ENCODE measurements at regions not wholly inside any gene's neighbourhood (a gene's known extent, or its start where the extent isn't known, plus 50 kb on each side); places are given as distances from the start of the nearest gene placed in this dataset.

DNA sequence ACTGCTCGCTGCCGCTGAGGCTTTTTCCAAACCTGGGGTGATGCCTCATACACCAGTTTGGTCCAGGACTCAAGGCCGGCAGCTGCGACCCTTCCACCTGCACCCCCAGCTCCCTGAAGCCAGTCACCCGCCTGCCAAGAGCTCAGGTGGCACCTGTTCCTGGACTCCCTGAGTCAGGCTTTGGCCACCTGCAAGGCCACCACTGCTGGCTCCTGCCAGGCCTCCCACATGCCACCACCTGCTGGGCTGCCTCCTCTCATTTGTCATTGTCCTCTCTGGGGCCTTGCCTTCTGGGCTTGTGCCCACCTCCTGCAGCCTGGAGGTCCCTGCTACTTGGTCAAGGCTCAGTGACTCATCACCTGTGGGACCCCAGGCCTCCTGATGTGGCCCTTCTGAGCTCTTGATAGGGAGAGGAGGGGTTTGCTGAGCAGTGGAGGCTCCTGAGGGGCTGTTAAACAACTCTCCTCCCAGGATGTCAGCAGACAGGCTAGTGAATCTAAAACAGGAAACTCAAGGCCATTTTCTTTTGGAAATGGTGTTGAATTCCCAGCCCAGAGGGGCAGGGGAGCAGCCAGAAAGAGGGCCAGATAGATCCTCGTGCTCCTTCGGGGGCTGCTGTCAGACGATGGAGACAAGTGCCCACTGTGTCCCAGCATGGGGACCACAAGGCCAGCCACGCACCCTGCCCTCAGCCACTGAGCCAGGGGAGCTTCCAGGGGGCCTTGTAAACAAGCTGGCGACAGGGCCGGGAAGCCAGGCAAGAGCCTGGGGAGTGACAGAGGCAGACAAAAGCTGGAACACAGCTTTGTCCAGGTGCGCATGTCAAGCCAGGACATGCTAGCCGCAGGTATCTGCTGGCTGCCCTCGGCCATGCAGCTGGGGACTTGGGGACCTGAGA, 416.8 kb downstream of the LRATD1 start:
- no peak for ATAC-seq

DNA sequence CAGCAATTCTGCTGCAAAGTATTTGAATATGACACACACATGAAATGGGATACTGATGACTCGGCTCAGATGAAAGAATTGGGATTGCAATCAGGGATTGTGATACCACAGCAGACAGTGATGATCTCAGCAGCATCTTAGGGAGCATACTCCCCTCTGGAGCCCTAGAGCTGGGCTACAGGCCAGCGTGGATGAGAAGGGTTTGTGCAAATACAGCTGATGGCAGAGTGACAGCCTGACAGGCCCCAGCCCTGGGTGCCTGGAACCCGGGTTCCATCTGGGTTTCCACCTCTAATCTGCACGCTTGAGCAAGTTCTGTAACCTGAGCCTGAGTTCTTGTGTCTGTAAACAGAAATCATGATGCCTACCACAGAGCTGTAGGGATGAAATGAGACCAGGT, 418.0 kb downstream of the LRATD1 start:
- TF ChIP-seq CSRNP3 (CRISPR knock-in tag; IDR thresholded peaks at IDR 0.05) (no peak), ZNF8 (CRISPR knock-in tag; IDR thresholded peaks at IDR 0.05) (no peak), ZNF70 (CRISPR knock-in tag; IDR thresholded peaks at IDR 0.05) (no peak), GLIS3 (CRISPR knock-in tag; IDR thresholded peaks at IDR 0.05) (no peak), RARB (CRISPR knock-in tag; IDR thresholded peaks at IDR 0.05) (no peak), ZFP3 (CRISPR knock-in tag; IDR thresholded peaks at IDR 0.05) (no peak), ZC3H10 (CRISPR knock-in tag; IDR thresholded peaks at IDR 0.05) (no peak), SNAI2 (CRISPR knock-in tag; IDR thresholded peaks at IDR 0.05) (no peak), POU6F1 (CRISPR knock-in tag; IDR thresholded peaks at IDR 0.05; ENCODE audit: borderline replicate concordance, low read depth) (no peak), PPARA (CRISPR knock-in tag; IDR thresholded peaks at IDR 0.05; ENCODE audit: borderline replicate concordance) (no peak), TSHZ2 (CRISPR knock-in tag; IDR thresholded peaks at IDR 0.05) (no peak), ISL1 (CRISPR knock-in tag; IDR thresholded peaks at IDR 0.05) (no peak)
- TF ChIP-seq, protein P1, sequence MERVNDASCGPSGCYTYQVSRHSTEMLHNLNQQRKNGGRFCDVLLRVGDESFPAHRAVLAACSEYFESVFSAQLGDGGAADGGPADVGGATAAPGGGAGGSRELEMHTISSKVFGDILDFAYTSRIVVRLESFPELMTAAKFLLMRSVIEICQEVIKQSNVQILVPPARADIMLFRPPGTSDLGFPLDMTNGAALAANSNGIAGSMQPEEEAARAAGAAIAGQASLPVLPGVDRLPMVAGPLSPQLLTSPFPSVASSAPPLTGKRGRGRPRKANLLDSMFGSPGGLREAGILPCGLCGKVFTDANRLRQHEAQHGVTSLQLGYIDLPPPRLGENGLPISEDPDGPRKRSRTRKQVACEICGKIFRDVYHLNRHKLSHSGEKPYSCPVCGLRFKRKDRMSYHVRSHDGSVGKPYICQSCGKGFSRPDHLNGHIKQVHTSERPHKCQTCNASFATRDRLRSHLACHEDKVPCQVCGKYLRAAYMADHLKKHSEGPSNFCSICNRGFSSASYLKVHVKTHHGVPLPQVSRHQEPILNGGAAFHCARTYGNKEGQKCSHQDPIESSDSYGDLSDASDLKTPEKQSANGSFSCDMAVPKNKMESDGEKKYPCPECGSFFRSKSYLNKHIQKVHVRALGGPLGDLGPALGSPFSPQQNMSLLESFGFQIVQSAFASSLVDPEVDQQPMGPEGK (CRISPR knock-in tag; IDR thresholded peaks at IDR 0.05; ENCODE audit: borderline replicate concordance), result no peak
- ATAC-seq, result no peak

More for the DNA sequence above, 416.8 kb downstream of the LRATD1 start:
- TF ChIP-seq ZFP30 (CRISPR knock-in tag; IDR thresholded peaks at IDR 0.05) (no peak), PPARA (CRISPR knock-in tag; IDR thresholded peaks at IDR 0.05; ENCODE audit: borderline replicate concordance) (no peak), CSDC2 (CRISPR knock-in tag; IDR thresholded peaks at IDR 0.05) (no peak), TCF4 (CRISPR knock-in tag; IDR thresholded peaks at IDR 0.05; ENCODE audit: borderline replicate concordance) (no peak), TOX (CRISPR knock-in tag; IDR thresholded peaks at IDR 0.05; ENCODE audit: borderline replicate concordance) (no peak)

- ATAC-seq, result no peak
- TF ChIP-seq ZC3H10 (CRISPR knock-in tag; IDR thresholded peaks at IDR 0.05) (no peak), CREB5 (CRISPR knock-in tag; IDR thresholded peaks at IDR 0.05; ENCODE audit: low read depth) (no peak), ZFP3 (CRISPR knock-in tag; IDR thresholded peaks at IDR 0.05) (no peak), TCF4 (CRISPR knock-in tag; IDR thresholded peaks at IDR 0.05; ENCODE audit: borderline replicate concordance) (no peak), BACH2 (CRISPR knock-in tag; IDR thresholded peaks at IDR 0.05; ENCODE audit: borderline replicate concordance) (no peak), POU6F1 (CRISPR knock-in tag; IDR thresholded peaks at IDR 0.05; ENCODE audit: borderline replicate concordance, low read depth) (no peak), PPARA (CRISPR knock-in tag; IDR thresholded peaks at IDR 0.05; ENCODE audit: borderline replicate concordance) (no peak), TSHZ2 (CRISPR knock-in tag; IDR thresholded peaks at IDR 0.05) (no peak), OSR1 (CRISPR knock-in tag; IDR thresholded peaks at IDR 0.05) (no peak), ZNF565 (CRISPR knock-in tag; conservative IDR thresholded peaks at IDR 0.05; ENCODE audit: low read depth) (no peak)
Observed at GRCh38 chr2:15053542-15053941, 421.0 kb downstream of the LRATD1 start.
